Activated CD8-positive, alpha-beta T cell treated with anti-CD3 and anti-CD28 coated beads, Interleukin-2, amount 10 ng/mL, durations not matched to agents 7 days and 5 days (primary cell): ENCODE measurements at regions not wholly inside any gene's neighbourhood (a gene's known extent, or its start where the extent isn't known, plus 50 kb on each side); places are given as distances from the start of the nearest gene placed in this dataset. TPM values are rescaled to one million over a fixed set of nuclear protein-coding genes. Genes with fewer than 3 reads are reported as not detected.

Experiments used
- ATAC-seq: fragments of 150-1000 bp; cut with Tn5 transposase; one replicate; pipeline ENCODE4 v1.10.0; 2021; ENCODE audit warnings: moderate library complexity
- CTCF ChIA-PET: fragments of 350-600 bp; sonication (Branson Sonifier 250); formaldehyde crosslinking; loops from one replicate; lab custom pipeline; 2021; ENCODE audit warnings: antibody characterized with exemption; lab: Charles Lee
- POLR2A ChIA-PET: fragments of 350-600 bp; sonication (Branson Sonifier 250); formaldehyde crosslinking; loops from one replicate; lab custom pipeline; 2021; ENCODE audit warnings: antibody characterized with exemption; lab: Charles Lee
- DNase-seq: peaks from one replicate; pipeline ENCODE4 v3.0.0-alpha.2; 2020
- H3K27ac Mint-ChIP-seq: one replicate; pipeline ENCODE4 v1.8.0; 2021; ENCODE audit warnings: mild to moderate bottlenecking, mixed read lengths
- H3K27me3 Mint-ChIP-seq: one replicate; pipeline ENCODE4 v1.8.0; 2021; ENCODE audit warnings: low read depth, mixed read lengths
- H3K36me3 Mint-ChIP-seq: one replicate; pipeline ENCODE4 v1.8.0; 2021; ENCODE audit warnings: low read depth, mixed read lengths
- H3K4me1 Mint-ChIP-seq: one replicate; pipeline ENCODE4 v1.8.0; 2021; ENCODE audit warnings: low read depth, mixed read lengths
- H3K4me3 Mint-ChIP-seq: one replicate; pipeline ENCODE4 v1.8.0; 2021; ENCODE audit warnings: mild to moderate bottlenecking, mixed read lengths
- H3K9me3 Mint-ChIP-seq: one replicate; pipeline ENCODE4 v1.8.0; 2022; ENCODE audit warnings: mixed read lengths; ENCODE audit not compliant: insufficient read depth
- microRNA-seq: library from miRNA; unstranded; fragments of <30 nt; microRNA quantifications from one replicate; pipeline ENCODE4 v1.2.0, GENCODE V29; 2022

- ChIA-PET CTCF (no interaction called here), POLR2A (no interaction called here)
- DNase-seq (no peak), ATAC-seq (no peak)
- peaks cover 2% of the 10 kb centered on the region for H3K27me3 Mint-ChIP-seq
- H3K27ac Mint-ChIP-seq = no peak overlapping the region
- H3K4me3 Mint-ChIP-seq = no peak overlapping the region
- H3K4me1 Mint-ChIP-seq = no peaks in the 10 kb centered on the region
- H3K9me3 Mint-ChIP-seq = no peaks in the 10 kb centered on the region
- H3K36me3 Mint-ChIP-seq = no peaks in the 10 kb centered on the region
These were observed 112.7 kb downstream of the BCOR start for GRCh38 chrX:39985071-39985470.

GRCh38 chrX:39985551-39985950 is 112.2 kb downstream of the BCOR start:
- ATAC-seq (no peak), DNase-seq (no peak)
- Mint-ChIP-seq H3K27ac (no peak overlapping the region), H3K36me3 (no peaks in the 10 kb centered on the region), H3K9me3 (no peaks in the 10 kb centered on the region), H3K4me3 (no peak overlapping the region), H3K4me1 (no peaks in the 10 kb centered on the region), H3K27me3 (peaks cover 2% of the 10 kb centered on the region)
- ChIA-PET CTCF (no interaction called here), POLR2A (no interaction called here)

DNA sequence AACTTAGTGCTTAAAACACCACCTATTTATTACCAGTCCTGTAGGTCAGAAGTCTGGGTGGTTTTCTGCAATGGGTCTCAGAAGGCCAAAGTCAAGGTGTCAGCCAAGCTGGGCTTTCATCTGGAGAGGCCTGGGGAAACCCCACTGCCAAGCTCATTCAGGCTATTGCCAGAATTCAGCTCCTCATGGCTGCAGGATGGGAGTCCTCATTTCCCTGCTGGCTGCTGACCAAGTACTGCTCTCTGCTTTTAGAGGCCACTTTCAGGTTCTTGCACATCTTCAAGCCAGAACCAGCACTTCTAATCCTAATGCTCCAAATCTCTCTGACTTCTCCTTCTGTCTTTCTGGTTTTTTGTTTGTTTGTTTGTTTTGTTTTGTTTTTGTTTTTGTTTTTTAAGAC is 109.3 kb downstream of the BCOR start:
- ChIA-PET POLR2A (no interaction called here), CTCF (no interaction called here)
- Mint-ChIP-seq H3K4me1 (peaks cover 4% of the 10 kb centered on the region), H3K9me3 (no peaks in the 10 kb centered on the region), H3K36me3 (no peaks in the 10 kb centered on the region), H3K4me3 (no peak overlapping the region), H3K27me3 (no peaks in the 10 kb centered on the region), H3K27ac (no peak overlapping the region)
- DNase-seq (no peak), ATAC-seq (no peak)

- ATAC-seq = no peak
- no peaks in the 10 kb centered on the region for H3K9me3 Mint-ChIP-seq
- no peaks in the 10 kb centered on the region for H3K36me3 Mint-ChIP-seq
- no peak overlapping the region for H3K4me3 Mint-ChIP-seq
- ChIA-PET CTCF (no interaction called here), POLR2A (no interaction called here)
- no peaks in the 10 kb centered on the region for H3K27me3 Mint-ChIP-seq
- H3K4me1 Mint-ChIP-seq = peaks cover 4% of the 10 kb centered on the region
- no peak for DNase-seq
- no peak overlapping the region for H3K27ac Mint-ChIP-seq
These were observed 107.4 kb downstream of the BCOR start for GRCh38 chrX:39990388-39990787.

DNA sequence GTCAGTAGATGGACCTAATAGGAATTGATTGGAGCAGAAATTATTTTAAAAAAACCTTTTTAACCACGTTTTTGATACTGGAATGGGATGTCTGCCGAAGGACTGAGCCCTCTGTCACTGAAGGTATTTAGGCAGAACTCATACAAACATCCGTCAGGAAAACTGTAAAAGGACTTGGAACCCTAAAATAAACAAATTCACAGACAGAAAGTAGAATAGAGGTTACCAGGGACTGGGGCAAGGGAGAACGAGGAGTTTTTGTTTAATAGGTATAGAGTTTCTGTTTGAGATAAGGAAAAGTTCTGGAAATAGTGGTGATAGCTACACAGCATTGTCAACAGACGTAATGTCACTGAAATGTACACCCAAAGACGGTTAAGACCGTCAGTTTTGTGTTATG is 105.5 kb downstream of the BCOR start:
- POLR2A ChIA-PET = no interaction called here
- Mint-ChIP-seq H3K4me3 (no peak overlapping the region), H3K4me1 (peaks cover 4% of the 10 kb centered on the region), H3K27me3 (no peaks in the 10 kb centered on the region), H3K9me3 (no peaks in the 10 kb centered on the region), H3K27ac (no peak overlapping the region), H3K36me3 (no peaks in the 10 kb centered on the region)
- CTCF ChIA-PET = no interaction called here
- ATAC-seq = no peak
- DNase-seq = no peak

GRCh38 chrX:39995457-39995856 is 102.3 kb downstream of the BCOR start:
- CTCF ChIA-PET = no interaction called here
- Mint-ChIP-seq H3K27me3 (no peaks in the 10 kb centered on the region), H3K9me3 (no peaks in the 10 kb centered on the region), H3K27ac (no peak overlapping the region), H3K4me3 (no peak overlapping the region), H3K36me3 (no peaks in the 10 kb centered on the region), H3K4me1 (peaks cover 6% of the 10 kb centered on the region)
- DNase-seq (no peak), ATAC-seq (no peak)
- POLR2A ChIA-PET = no interaction called here

DNA sequence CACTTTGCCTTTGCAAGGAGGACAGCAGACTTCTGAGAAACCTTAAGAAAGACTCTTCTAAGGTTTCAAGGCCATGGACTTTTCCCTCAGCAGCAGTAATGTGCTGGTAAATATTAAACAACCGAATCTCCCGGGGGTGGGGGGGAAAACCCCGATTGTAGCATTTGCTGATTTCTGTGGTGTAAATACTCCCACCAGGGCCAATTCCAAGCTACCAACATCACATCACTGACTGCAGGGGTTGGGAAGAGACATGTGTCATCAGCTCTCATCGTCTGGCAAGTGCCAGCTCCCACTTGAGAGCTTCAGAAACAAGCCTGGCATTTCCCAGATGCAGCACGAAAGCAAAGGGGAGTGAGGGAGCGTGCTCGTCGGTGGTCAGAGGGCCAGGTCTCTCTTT is 101.2 kb downstream of the BCOR start:
- no peaks in the 10 kb centered on the region for H3K36me3 Mint-ChIP-seq
- no peaks in the 10 kb centered on the region for H3K27me3 Mint-ChIP-seq
- CTCF ChIA-PET = no interaction called here
- POLR2A ChIA-PET = no interaction called here
- H3K9me3 Mint-ChIP-seq = no peaks in the 10 kb centered on the region
- no peak for DNase-seq
- H3K27ac Mint-ChIP-seq = no peak overlapping the region
- no peak for ATAC-seq
- H3K4me1 Mint-ChIP-seq = peaks cover 2% of the 10 kb centered on the region
- H3K4me3 Mint-ChIP-seq = no peak overlapping the region

GRCh38 chrX:39998636-39999406 is 98.9 kb downstream of the BCOR start:
- CTCF ChIA-PET = no interaction called here
- no peak overlapping the region for H3K27ac Mint-ChIP-seq
- H3K9me3 Mint-ChIP-seq = no peaks in the 10 kb centered on the region
- DNase-seq (no peak), ATAC-seq (no peak)
- peaks cover 9% of the 10 kb centered on the region for H3K4me1 Mint-ChIP-seq
- H3K36me3 Mint-ChIP-seq = no peaks in the 10 kb centered on the region
- no peaks in the 10 kb centered on the region for H3K27me3 Mint-ChIP-seq
- H3K4me3 Mint-ChIP-seq = no peak overlapping the region
- POLR2A ChIA-PET = no interaction called here

Small RNAs in the stretch of these regions (microRNA-seq; reads per million reads assigned to microRNA genes)
- gene MIR1587 = not detected
- not detected for gene MIR3937
